ENCODE measurements at regions not wholly inside any gene's neighbourhood (a gene's known extent, or its start where the extent isn't known, plus 50 kb on each side); places are given as distances from the start of the nearest gene placed in this dataset.

GRCh38 chr4:84327526-84327925 is 171.6 kb downstream of the NKX6-1 start:
- TF ChIP-seq CTCF (IDR thresholded peaks at IDR 0.05; ENCODE audit: low read depth, low read length) (no peak), POLR2A (IDR thresholded peaks at IDR 0.05; ENCODE audit: extremely low read depth, insufficient read length) (no peak), MYC (IDR thresholded peaks at IDR 0.05; ENCODE audit: low read depth, low read length) (no peak), MAX (IDR thresholded peaks at IDR 0.05; ENCODE audit: low read depth, low read length) (no peak)
- DNase-seq (ENCODE audit: low read depth) = no peak
- no peak overlapping the region for H3K4me3 ChIP-seq (ENCODE audit: low read depth, low read length)

DNA sequence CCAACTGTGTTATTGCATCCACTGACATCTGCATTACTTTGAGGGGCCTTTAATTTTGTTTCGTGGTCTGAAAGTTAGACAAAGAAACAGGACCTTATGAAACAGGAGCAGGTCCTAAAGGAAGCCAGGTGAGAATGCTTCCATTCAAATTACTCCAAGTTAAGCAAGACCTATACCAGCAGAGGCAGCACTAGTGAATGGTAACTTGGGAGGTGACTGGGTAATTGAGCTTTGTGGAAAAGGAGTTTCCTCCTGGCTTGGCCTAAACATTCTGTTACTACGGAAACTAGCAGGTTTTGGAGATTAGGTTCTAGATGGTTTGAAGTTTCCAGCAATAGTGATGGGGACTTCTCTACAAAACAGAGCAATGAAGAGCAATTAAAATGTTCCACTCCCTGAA is 173.5 kb downstream of the NKX6-1 start:
- no peak overlapping the region for H3K4me3 ChIP-seq (ENCODE audit: low read depth, low read length)
- no peak for TF ChIP-seq POLR2A (IDR thresholded peaks at IDR 0.05; ENCODE audit: extremely low read depth, insufficient read length)
- TF ChIP-seq CTCF (IDR thresholded peaks at IDR 0.05; ENCODE audit: low read depth, low read length) = no peak
- no peak for TF ChIP-seq MYC (IDR thresholded peaks at IDR 0.05; ENCODE audit: low read depth, low read length)
- TF ChIP-seq MAX (IDR thresholded peaks at IDR 0.05; ENCODE audit: low read depth, low read length) = no peak
- DNase-seq (ENCODE audit: low read depth) = no peak

GRCh38 chr4:84324303-84325245 is 174.5 kb downstream of the NKX6-1 start:
- no peak for DNase-seq (ENCODE audit: low read depth)
- no peak for TF ChIP-seq MYC (IDR thresholded peaks at IDR 0.05; ENCODE audit: low read depth, low read length)
- no peak for TF ChIP-seq POLR2A (IDR thresholded peaks at IDR 0.05; ENCODE audit: extremely low read depth, insufficient read length)
- no peak for TF ChIP-seq CTCF (IDR thresholded peaks at IDR 0.05; ENCODE audit: low read depth, low read length)
- TF ChIP-seq MAX (IDR thresholded peaks at IDR 0.05; ENCODE audit: low read depth, low read length) = no peak
- no peak overlapping the region for H3K4me3 ChIP-seq (ENCODE audit: low read depth, low read length)

DNA sequence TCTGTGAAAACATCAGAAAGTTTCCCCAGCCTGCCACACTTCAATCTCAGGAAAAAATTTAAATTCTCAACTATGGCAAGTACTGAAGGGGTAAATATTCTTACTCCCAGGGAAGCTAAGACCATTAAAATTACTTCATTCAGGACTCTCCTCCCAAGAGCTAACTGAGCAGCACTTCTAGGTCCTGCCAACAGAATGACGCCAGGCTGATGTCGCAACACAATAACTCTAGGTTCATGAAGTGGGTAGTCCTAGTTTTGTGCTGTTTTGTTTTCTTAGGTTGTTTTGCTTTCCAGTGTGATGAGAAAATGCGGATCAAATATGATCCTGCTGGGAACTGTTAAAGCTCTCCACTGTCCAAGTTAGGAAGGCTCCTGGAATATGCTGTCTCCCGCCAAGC is 180.0 kb downstream of the NKX6-1 start:
- TF ChIP-seq MAX (IDR thresholded peaks at IDR 0.05; ENCODE audit: low read depth, low read length) (no peak), CTCF (IDR thresholded peaks at IDR 0.05; ENCODE audit: low read depth, low read length) (no peak), POLR2A (IDR thresholded peaks at IDR 0.05; ENCODE audit: extremely low read depth, insufficient read length) (no peak), MYC (IDR thresholded peaks at IDR 0.05; ENCODE audit: low read depth, low read length) (no peak)
- DNase-seq (ENCODE audit: low read depth) = peak; percentile 33

GRCh38 chr4:84317513-84317912 is 181.6 kb downstream of the NKX6-1 start:
- no peak for TF ChIP-seq POLR2A (IDR thresholded peaks at IDR 0.05; ENCODE audit: extremely low read depth, insufficient read length)
- no peak for TF ChIP-seq CTCF (IDR thresholded peaks at IDR 0.05; ENCODE audit: low read depth, low read length)
- no peak for TF ChIP-seq MAX (IDR thresholded peaks at IDR 0.05; ENCODE audit: low read depth, low read length)
- no peak for TF ChIP-seq MYC (IDR thresholded peaks at IDR 0.05; ENCODE audit: low read depth, low read length)
- DNase-seq (ENCODE audit: low read depth) = peak; percentile 4
- H3K4me3 ChIP-seq (ENCODE audit: low read depth, low read length) = no peak overlapping the region

More for the DNA sequence above, 180.0 kb downstream of the NKX6-1 start:
- no peak overlapping the region for H3K4me3 ChIP-seq (ENCODE audit: low read depth, low read length)
